K562 (cell line): ENCODE measurements at regions not wholly inside any gene's neighbourhood (a gene's known extent, or its start where the extent isn't known, plus 50 kb on each side); places are given as distances from the start of the nearest gene placed in this dataset.

Experiments
- ATAC-seq: fragments of 200-7000 bp; cut with Tn5 transposase; 3 replicates; pipeline ENCODE4 v1.9.1; 2020; ENCODE audit warnings: moderate library complexity
- BruUV-seq: library from RNA; stranded (reverse); fragments of 400-500 nt; replicated peaks from 2 replicates; lab custom pipeline; 2021; lab: Mats Ljungman, UMichigan
- CTCF ChIA-PET: fragments of 300-600 bp; formaldehyde crosslinking; extraction: SDS; loops from one replicate; lab custom pipeline; 2021; ENCODE audit warnings: low intra/inter-chr PET ratio; lab: Yijun Ruan, JAX
- POLR2A ChIA-PET: fragments of 300-600, 350-650 bp; sonication (Branson Sonifier 250); formaldehyde crosslinking; extraction: SDS; loops from one replicate; lab custom pipeline; 2021; ENCODE audit warnings: antibody characterized with exemption, inconsistent platforms; lab: Yijun Ruan, JAX
- DNase-seq, 4 experiments: peaks; one replicate each; pipeline versions ENCODE4 v3.0.0 to v3.0.0-alpha.2; 2011 to 2018; ENCODE audit warnings: low spot score in 3 of 4, mixed read lengths in 3 of 4; ENCODE audit errors: extremely low read depth in 1 of 4
- FAIRE-seq: peaks from 2 replicates; lab custom pipeline; 2011; peaks lifted over from hg19 to GRCh38; lab: Jason Lieb, UNC
- H2AFZ ChIP-seq: 2 replicates; pipeline ENCODE4 v1.6.0; 2011; ENCODE audit warnings: low read depth, low read length, control low read depth, inconsistent platforms
- H3K27ac ChIP-seq: fragments of 200-600 bp; 3 replicates; pipeline ENCODE4 v1.8.0; 2011; ENCODE audit warnings: low read depth, mild to moderate bottlenecking, control low read depth, inconsistent platforms, low read length, moderate library complexity, mixed read lengths; ENCODE audit errors: extremely low read depth
- H3K27me3 ChIP-seq, 2 experiments: fragments of 300-600 bp in 1 of 2; 2 replicates in 1 of 2; 3 replicates in 1 of 2; pipeline versions ENCODE4 v1.6.0 to v1.8.0; 2011; ENCODE audit warnings: inconsistent platforms in 2 of 2, low read length in 2 of 2, mild to moderate bottlenecking in 1 of 2, mixed read lengths in 1 of 2, moderate library complexity in 1 of 2; ENCODE audit not compliant: control insufficient read depth in 2 of 2, insufficient read depth in 2 of 2
- H3K36me3 ChIP-seq: fragments of 300-600 bp; 3 replicates; pipeline ENCODE4 v1.8.0; 2011; ENCODE audit warnings: mild to moderate bottlenecking, low read length, inconsistent platforms; ENCODE audit not compliant: control insufficient read depth, insufficient read depth
- H3K4me1 ChIP-seq, 2 experiments: fragments of 200-600 bp in 1 of 2; replicated peaks in 1 of 2; 2 replicates in 1 of 2; 3 replicates in 1 of 2; pipeline versions ENCODE4 v1.5.1 to v1.8.0; 2011; ENCODE audit warnings: inconsistent platforms in 2 of 2, low read length in 2 of 2, mild to moderate bottlenecking in 1 of 2, mixed read lengths in 1 of 2, moderate library complexity in 1 of 2; ENCODE audit not compliant: control insufficient read depth in 2 of 2, insufficient read depth in 2 of 2
- H3K4me2 ChIP-seq: 2 replicates; pipeline ENCODE4 v1.6.1; 2011; ENCODE audit warnings: low read length, control low read depth, inconsistent platforms, mixed read lengths; ENCODE audit not compliant: insufficient read depth
- H3K4me3 ChIP-seq: fragments of 200-600 bp; sonication (generic), shearing (Covaris generic); 2 replicates; pipeline ENCODE4 v1.5.1; 2016; ENCODE audit warnings: control low read depth, inconsistent platforms
- H3K79me2 ChIP-seq: fragments of 200-600 bp; 3 replicates; pipeline ENCODE4 v1.8.0; 2011; ENCODE audit warnings: low read length, inconsistent platforms; ENCODE audit not compliant: control insufficient read depth, insufficient read depth
- H3K9ac ChIP-seq, 2 experiments: 2 replicates each; pipeline versions ENCODE4 v1.6.0 to v1.6.1; 2011; ENCODE audit warnings: low read depth in 2 of 2, low read length in 2 of 2, control low read depth in 1 of 2, inconsistent platforms in 1 of 2, mild to moderate bottlenecking in 1 of 2, mixed read lengths in 1 of 2; ENCODE audit not compliant: insufficient read depth in 1 of 2
- H3K9me1 ChIP-seq: one replicate; pipeline ENCODE4 v1.6.0; 2011; ENCODE audit warnings: inconsistent platforms, mild to moderate bottlenecking, low read length, moderate library complexity; ENCODE audit not compliant: control insufficient read depth, insufficient read depth
- H3K9me3 ChIP-seq: replicated peaks from 2 replicates; pipeline ENCODE4 v1.5.1; 2011; ENCODE audit warnings: low read depth, low read length, inconsistent platforms; ENCODE audit not compliant: control insufficient read depth, insufficient read depth
- H4K20me1 ChIP-seq: replicated peaks from 2 replicates; pipeline ENCODE4 v1.6.1; 2011; ENCODE audit warnings: low read length, inconsistent platforms, mixed read lengths; ENCODE audit not compliant: control insufficient read depth, insufficient read depth
- FOXP1 ChIP-seq: sonication (generic); formaldehyde crosslinking; IDR thresholded peaks from 2 replicates; pipeline ENCODE4 v1.8.0; 2022; ENCODE audit warnings: mild to moderate bottlenecking, missing genetic modification reagents
- SMARCE1 ChIP-seq: fragments of 450-650 bp; IDR thresholded peaks from 2 replicates; pipeline ENCODE4 v1.7.1; 2016; ENCODE audit warnings: mild to moderate bottlenecking
- ZC3H4 ChIP-seq: sonication (generic); formaldehyde crosslinking; IDR thresholded peaks from 2 replicates; pipeline ENCODE4 v1.9.0; 2021; ENCODE audit warnings: missing genetic modification reagents, borderline replicate concordance
- ZNF668 ChIP-seq: fragments of 250-450 bp; sonication (Bioruptor Pico); IDR thresholded peaks from 2 replicates; pipeline ENCODE4 v1.8.0; 2022; ENCODE audit warnings: mild to moderate bottlenecking, inconsistent platforms
- WGBS: fragments of 100-300 bp; shearing (Covaris generic); methylation state at CpG from one replicate; pipeline ENCODE4 v1.1.6; 2016; ENCODE audit warnings: low coverage, mixed read lengths; ENCODE audit not compliant: insufficient coverage; ENCODE audit errors: missing lambda C conversion rate; 5-methylcytosine and 5-hydroxymethylcytosine counted together
- in situ Hi-C: fragments of 300-500 bp; cut with MboI; formaldehyde crosslinking; loops from 4 replicates; pipeline ENCODE4 v1.15.0; 2018; ENCODE audit warnings: inconsistent platforms, mixed read lengths
- intact Hi-C: fragments of 100-400 bp; cut with micrococcal nuclease; formaldehyde crosslinking; loops from 2 replicates; pipeline ENCODE4 v1.14.2; 2022
- TF ChIP-seq, protein P1 (sequence below): fragments of 450-650 bp; IDR thresholded peaks from 2 replicates; pipeline ENCODE4 v1.6.1; 2016

DNA sequence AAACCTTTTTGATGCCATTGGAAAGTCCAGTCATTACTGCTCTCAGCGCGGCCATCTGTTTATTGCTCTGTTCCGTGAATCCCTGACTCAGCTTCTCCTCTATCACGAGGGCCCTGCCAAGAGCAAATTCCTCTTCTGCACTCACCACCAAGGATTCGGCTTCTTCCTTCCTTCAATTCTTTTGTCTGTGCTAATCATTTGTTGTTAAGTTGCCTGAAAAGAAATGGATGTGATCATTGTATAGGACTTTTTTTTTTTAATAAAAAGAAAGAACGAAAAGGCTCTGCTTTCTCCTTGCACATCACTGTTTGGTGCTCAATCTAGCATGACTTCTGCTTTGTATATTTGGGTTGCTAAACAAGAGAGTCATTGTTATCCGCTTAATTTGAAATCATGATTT lies 128.7 kb upstream of the PIK3R1 start:
- CTCF ChIA-PET: no interaction called here
- intact Hi-C loops (no loop called here), in situ Hi-C loops (no loop called here)
- no peak for ATAC-seq
- Histone ChIP-seq H3K4me2 (no peak overlapping the region), H3K9ac (no peak overlapping the region), H4K20me1 (no peaks in the 10 kb centered on the region), H3K27ac (no peak overlapping the region), H3K4me3 (no peak overlapping the region), H3K9me3 (no peaks in the 10 kb centered on the region), H2AFZ (no peak overlapping the region), H3K36me3 (no peaks in the 10 kb centered on the region), H3K79me2 (no peaks in the 10 kb centered on the region), H3K4me1 (no peaks in the 10 kb centered on the region), H3K9me1 (no peaks in the 10 kb centered on the region), H3K27me3 (no peaks in the 10 kb centered on the region)
- FAIRE-seq: no peak
- BruUV-seq: no TSS peak
- POLR2A ChIA-PET: no interaction called here
- no peak for DNase-seq
- TF ChIP-seq SMARCE1 (no peak), ZC3H4 (CRISPR knock-in tag) (no peak), FOXP1 (CRISPR knock-in tag) (no peak), ZNF668 (no peak)
- 0% methylated on average over 7 of the region's 7 CpGs for WGBS

DNA sequence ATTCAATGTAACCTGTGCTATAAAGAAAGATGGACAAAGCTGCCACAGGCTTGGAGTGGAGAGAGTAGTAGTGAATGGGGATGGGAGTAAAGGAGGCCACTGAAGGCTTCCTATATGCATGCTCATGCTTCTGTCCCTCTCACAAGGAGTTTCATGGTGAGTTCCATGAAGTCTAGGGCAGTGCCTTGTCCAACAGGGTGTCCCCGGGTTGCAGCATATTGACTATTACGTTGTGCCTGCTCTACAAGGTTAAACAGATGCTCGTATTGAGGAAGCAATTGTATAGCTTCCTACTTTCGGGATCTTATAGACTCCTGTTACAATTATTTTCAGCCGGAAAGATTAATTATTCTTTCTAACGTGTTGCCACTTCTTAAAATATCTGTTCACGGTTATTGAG lies 129.1 kb upstream of the PIK3R1 start:
- Histone ChIP-seq H4K20me1 (no peaks in the 10 kb centered on the region), H3K9ac (no peak overlapping the region), H3K27ac (no peak overlapping the region), H3K79me2 (no peaks in the 10 kb centered on the region), H3K4me1 (no peaks in the 10 kb centered on the region), H3K9me3 (no peaks in the 10 kb centered on the region), H2AFZ (no peak overlapping the region), H3K9me1 (no peaks in the 10 kb centered on the region), H3K36me3 (no peaks in the 10 kb centered on the region), H3K4me2 (no peak overlapping the region), H3K4me3 (no peak overlapping the region), H3K27me3 (no peaks in the 10 kb centered on the region)
- in situ Hi-C loops (no loop called here), intact Hi-C loops (no loop called here)
- FAIRE-seq (no peak), DNase-seq (no peak), ATAC-seq (no peak)
- WGBS: 5% methylated on average over 7 of the region's 7 CpGs
- ChIA-PET CTCF (no interaction called here), POLR2A (no interaction called here)
- BruUV-seq: no TSS peak
- TF ChIP-seq, protein P1, sequence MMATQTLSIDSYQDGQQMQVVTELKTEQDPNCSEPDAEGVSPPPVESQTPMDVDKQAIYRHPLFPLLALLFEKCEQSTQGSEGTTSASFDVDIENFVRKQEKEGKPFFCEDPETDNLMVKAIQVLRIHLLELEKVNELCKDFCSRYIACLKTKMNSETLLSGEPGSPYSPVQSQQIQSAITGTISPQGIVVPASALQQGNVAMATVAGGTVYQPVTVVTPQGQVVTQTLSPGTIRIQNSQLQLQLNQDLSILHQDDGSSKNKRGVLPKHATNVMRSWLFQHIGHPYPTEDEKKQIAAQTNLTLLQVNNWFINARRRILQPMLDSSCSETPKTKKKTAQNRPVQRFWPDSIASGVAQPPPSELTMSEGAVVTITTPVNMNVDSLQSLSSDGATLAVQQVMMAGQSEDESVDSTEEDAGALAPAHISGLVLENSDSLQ: no peak
